HG02588 (cell line): ENCODE measurements at regions not wholly inside any gene's neighbourhood (a gene's known extent, or its start where the extent isn't known, plus 50 kb on each side); places are given as distances from the start of the nearest gene placed in this dataset.

Source experiments
- ATAC-seq: cut with Tn5 transposase; IDR thresholded peaks from one replicate; pipeline ENCODE4 v1.9.1; 2021; ENCODE audit warnings: mild to moderate bottlenecking, moderate library complexity; ENCODE audit not compliant: unreplicated experiment

- no peak for ATAC-seq
Measured at GRCh38 chr12:118606690-118607089, 230.3 kb downstream of the SUDS3 start.

GRCh38 chr12:118607831-118608230 is 231.5 kb downstream of the SUDS3 start:
- ATAC-seq, result no peak

GRCh38 chr12:118608770-118609344 is 232.5 kb downstream of the SUDS3 start:
- ATAC-seq, result no peak

- no peak for ATAC-seq
Measured at GRCh38 chr12:118611295-118611694, 234.9 kb downstream of the SUDS3 start.

GRCh38 chr12:118611770-118612169 is 235.4 kb downstream of the SUDS3 start:
- ATAC-seq, result no peak

- ATAC-seq, result no peak
Measured at GRCh38 chr12:118617611-118618450, 241.5 kb downstream of the SUDS3 start.

GRCh38 chr12:118618695-118619094 is 242.3 kb downstream of the SUDS3 start:
- ATAC-seq, result no peak

- no peak for ATAC-seq
Measured at GRCh38 chr12:118625050-118625675, 248.8 kb downstream of the SUDS3 start.

GRCh38 chr12:118633071-118633470 is 256.7 kb downstream of the SUDS3 start:
- ATAC-seq, result no peak

- ATAC-seq, result no peak
Measured at GRCh38 chr12:118635276-118635675, 258.9 kb downstream of the SUDS3 start.

GRCh38 chr12:118637767-118638370 is 261.5 kb downstream of the SUDS3 start:
- no peak for ATAC-seq

- no peak for ATAC-seq
Measured at GRCh38 chr12:118641249-118641648, 264.9 kb downstream of the SUDS3 start.

- ATAC-seq, result no peak
Measured at GRCh38 chr12:118645219-118645618, 268.9 kb downstream of the SUDS3 start.

GRCh38 chr12:118649765-118650585 is 273.6 kb downstream of the SUDS3 start:
- ATAC-seq, result no peak

- ATAC-seq, result no peak
Measured at GRCh38 chr12:118650586-118650960, 274.2 kb downstream of the SUDS3 start.

GRCh38 chr12:118651487-118651886 is 275.1 kb downstream of the SUDS3 start:
- ATAC-seq, result no peak

GRCh38 chr12:118655588-118655987 is 279.2 kb downstream of the SUDS3 start:
- no peak for ATAC-seq

- ATAC-seq, result no peak
Measured at GRCh38 chr12:118680356-118680963, 300.9 kb upstream of the SRRM4 start.

- ATAC-seq, result peak; percentile 64
Measured at GRCh38 chr12:118682656-118683055, 298.7 kb upstream of the SRRM4 start.

- no peak for ATAC-seq
Measured at GRCh38 chr12:118685983-118686607, 295.2 kb upstream of the SRRM4 start.
